Calu3 (cell line): ENCODE measurements at regions not wholly inside any gene's neighbourhood (a gene's known extent, or its start where the extent isn't known, plus 50 kb on each side); places are given as distances from the start of the nearest gene placed in this dataset.

Experiments used
- BruUV-seq: library from RNA; stranded (reverse); fragments of 400-500 nt; replicated peaks from 2 replicates; lab custom pipeline; 2021; lab: Mats Ljungman, UMichigan
- CTCF ChIA-PET: fragments of 300-600 bp; sonication (Branson Sonifier 250); formaldehyde crosslinking; loops from one replicate; lab custom pipeline; 2022; ENCODE audit warnings: antibody characterized with exemption; lab: Charles Lee
- DNase-seq: peaks from one replicate; pipeline ENCODE4 v3.0.0; 2022
- H3K27ac Mint-ChIP-seq: one replicate; pipeline ENCODE4 v1.8.0; 2022; ENCODE audit warnings: mixed read lengths; ENCODE audit not compliant: unreplicated experiment
- H3K27me3 Mint-ChIP-seq: one replicate; pipeline ENCODE4 v1.8.0; 2022; ENCODE audit warnings: mixed read lengths; ENCODE audit not compliant: unreplicated experiment
- H3K36me3 Mint-ChIP-seq: one replicate; pipeline ENCODE4 v1.8.0; 2022; ENCODE audit warnings: mild to moderate bottlenecking, moderate library complexity, mixed read lengths; ENCODE audit not compliant: insufficient read depth, unreplicated experiment
- H3K4me1 Mint-ChIP-seq: one replicate; pipeline ENCODE4 v1.8.0; 2022; ENCODE audit warnings: mild to moderate bottlenecking, low read depth, mixed read lengths; ENCODE audit not compliant: unreplicated experiment
- H3K4me3 Mint-ChIP-seq: one replicate; pipeline ENCODE4 v1.8.0; 2022; ENCODE audit warnings: mild to moderate bottlenecking, low read depth, moderate library complexity, mixed read lengths; ENCODE audit not compliant: unreplicated experiment
- H3K9me3 Mint-ChIP-seq: one replicate; pipeline ENCODE4 v1.8.0; 2022; ENCODE audit warnings: low read depth, mixed read lengths; ENCODE audit not compliant: unreplicated experiment
- CTCF ChIP-seq: fragments of 200-600 bp; IDR thresholded peaks from one replicate; pipeline ENCODE4 v1.8.0; 2022; ENCODE audit warnings: antibody characterized with exemption; ENCODE audit not compliant: unreplicated experiment
- intact Hi-C: fragments of 100-400 bp; cut with micrococcal nuclease; formaldehyde crosslinking; loops from one replicate; pipeline ENCODE4 v1.10.0; 2022; ENCODE audit not compliant: unreplicated experiment

- Mint-ChIP-seq H3K4me1 (no peaks in the 10 kb centered on the region), H3K27ac (no peak overlapping the region), H3K9me3 (no peaks in the 10 kb centered on the region), H3K27me3 (no peaks in the 10 kb centered on the region), H3K36me3 (no peaks in the 10 kb centered on the region), H3K4me3 (no peak overlapping the region)
- no TSS peak for BruUV-seq
- no peak for TF ChIP-seq CTCF
- intact Hi-C loops: no loop called here
- CTCF ChIA-PET: no interaction called here
- DNase-seq: no peak
These were observed 238.9 kb upstream of the GBE1 start for GRCh38 chr3:82000350-82000749.

GRCh38 chr3:81998907-81999306 lies 237.5 kb upstream of the GBE1 start:
- Mint-ChIP-seq H3K36me3 (no peaks in the 10 kb centered on the region), H3K27me3 (no peaks in the 10 kb centered on the region), H3K9me3 (no peaks in the 10 kb centered on the region), H3K27ac (no peak overlapping the region), H3K4me1 (no peaks in the 10 kb centered on the region), H3K4me3 (no peak overlapping the region)
- no TSS peak for BruUV-seq
- CTCF ChIA-PET: no interaction called here
- DNase-seq: no peak
- TF ChIP-seq CTCF: no peak
- intact Hi-C loops: no loop called here

- intact Hi-C loops: no loop called here
- BruUV-seq: no TSS peak
- CTCF ChIA-PET: no interaction called here
- Mint-ChIP-seq H3K36me3 (no peaks in the 10 kb centered on the region), H3K4me3 (no peak overlapping the region), H3K27me3 (no peaks in the 10 kb centered on the region), H3K27ac (no peak overlapping the region), H3K4me1 (no peaks in the 10 kb centered on the region), H3K9me3 (no peaks in the 10 kb centered on the region)
- DNase-seq: no peak
- no peak for TF ChIP-seq CTCF
These were observed 236.8 kb upstream of the GBE1 start for GRCh38 chr3:81998139-81998755.

- no peak for DNase-seq
- Mint-ChIP-seq H3K27ac (no peak overlapping the region), H3K27me3 (no peaks in the 10 kb centered on the region), H3K36me3 (no peaks in the 10 kb centered on the region), H3K4me3 (no peak overlapping the region), H3K9me3 (no peaks in the 10 kb centered on the region), H3K4me1 (no peaks in the 10 kb centered on the region)
- intact Hi-C loops: no loop called here
- no TSS peak for BruUV-seq
- CTCF ChIA-PET: no interaction called here
- TF ChIP-seq CTCF: no peak
These were observed 235.9 kb upstream of the GBE1 start for GRCh38 chr3:81997390-81997789.
